IPS DF 4.7 (cell line): ENCODE measurements at regions not wholly inside any gene's neighbourhood (a gene's known extent, or its start where the extent isn't known, plus 50 kb on each side); places are given as distances from the start of the nearest gene placed in this dataset.
A peak's percentile ranks its signal among the peaks of the same experiment; 100 is the strongest.

ENCODE experiments used
- DNase-seq: peaks from one replicate; pipeline ENCODE4 v3.0.0-alpha.2; 2013; ENCODE audit warnings: low spot score; ENCODE audit errors: extremely low read depth

DNA sequence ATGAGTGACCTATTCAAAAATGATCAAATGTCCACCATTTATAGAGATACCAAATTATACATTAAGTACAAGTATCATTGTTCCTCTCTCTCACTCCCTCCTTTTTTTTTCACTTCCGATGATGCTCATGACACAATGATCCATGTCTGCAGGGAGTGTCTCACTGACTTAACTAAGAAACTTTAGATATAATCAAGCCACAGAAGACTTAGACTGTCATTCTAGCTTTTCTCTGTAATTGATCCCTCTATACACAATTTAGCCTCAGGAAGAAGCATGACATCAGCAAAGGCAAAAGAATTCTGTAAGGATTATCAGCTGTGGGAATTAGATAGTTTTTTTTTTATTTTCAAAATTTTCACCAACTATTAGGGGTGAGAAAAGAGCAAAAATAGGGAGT, 734.9 kb upstream of the PCDH9 start:
- no peak for DNase-seq

GRCh38 chr13:67964091-67964490, 734.0 kb upstream of the PCDH9 start:
- no peak for DNase-seq

GRCh38 chr13:67961331-67961730, 731.2 kb upstream of the PCDH9 start:
- no peak for DNase-seq

DNA sequence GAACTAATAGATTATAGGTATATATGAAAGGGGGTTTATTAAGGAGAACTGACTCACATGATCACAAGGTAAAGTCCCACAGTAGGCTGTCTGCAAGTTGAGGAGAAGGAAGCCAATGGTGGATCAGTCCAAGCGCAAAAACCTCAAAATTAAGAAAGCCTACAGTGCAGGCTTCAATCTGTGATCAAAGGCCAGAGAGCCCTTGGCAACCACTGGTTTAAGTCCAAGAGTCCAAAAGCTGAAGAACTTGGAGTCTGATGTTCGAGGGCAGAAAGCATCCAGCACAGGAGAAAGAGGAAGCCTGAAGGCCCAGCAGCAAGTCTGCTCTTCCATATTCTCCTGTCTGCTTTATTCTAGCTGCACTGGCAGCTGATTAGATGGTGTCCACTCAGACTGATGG, 721.3 kb upstream of the PCDH9 start:
- no peak for DNase-seq

DNA sequence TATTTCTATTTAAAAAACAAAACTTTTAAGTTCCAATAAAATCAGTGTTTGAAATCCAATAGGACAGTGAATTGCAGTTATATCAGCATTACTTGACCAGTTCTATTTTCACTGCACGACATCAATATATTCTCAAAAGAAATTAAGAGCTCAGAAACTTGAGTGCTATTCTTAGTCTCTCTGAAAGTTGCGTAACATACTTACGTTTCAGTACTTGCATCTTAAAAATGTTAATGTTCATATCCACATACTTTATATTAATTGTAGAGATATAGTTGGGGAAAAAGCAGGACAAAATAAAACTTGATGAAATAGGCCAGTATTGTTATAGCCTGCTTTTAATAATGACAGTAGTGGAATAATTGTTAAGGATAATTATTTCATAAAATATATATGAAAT, 720.5 kb upstream of the PCDH9 start:
- DNase-seq, result no peak

DNA sequence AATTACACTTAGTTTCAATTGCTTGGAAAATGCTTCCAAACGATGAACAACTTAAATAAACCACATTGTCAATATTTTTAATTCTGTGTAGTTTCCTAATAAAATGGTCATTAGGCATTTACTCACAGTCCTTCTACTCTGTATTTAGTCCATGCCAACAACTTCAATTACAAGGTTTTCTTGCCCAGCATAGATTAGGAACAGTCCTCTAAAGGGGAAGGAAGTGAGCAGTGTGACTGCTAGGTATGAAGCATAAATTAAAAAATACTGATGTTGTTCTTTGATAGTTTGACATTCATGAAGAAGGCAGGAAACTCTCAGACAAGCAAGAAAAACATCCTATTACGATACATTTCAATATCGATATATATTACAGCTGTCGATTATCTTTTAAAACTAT, 716.0 kb upstream of the PCDH9 start:
- no peak for DNase-seq

DNA sequence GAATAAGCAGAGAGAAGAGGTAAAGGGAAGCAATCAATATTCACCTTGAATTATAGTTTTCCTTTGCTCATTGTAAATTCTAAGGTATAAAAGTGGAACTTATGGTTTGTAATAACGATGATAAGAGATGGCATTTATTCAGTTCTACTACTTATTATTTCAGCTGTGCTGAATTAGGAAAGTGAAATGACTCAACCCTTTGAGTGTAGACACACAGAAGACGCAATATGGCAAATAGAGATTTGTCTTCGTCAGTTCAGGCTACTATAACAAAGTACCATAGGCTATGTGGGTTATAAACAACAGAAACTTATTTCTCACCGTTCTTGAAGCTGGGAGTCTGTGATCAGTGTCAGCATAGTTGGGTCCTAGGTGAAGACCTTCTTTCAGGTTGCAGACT, 713.0 kb upstream of the PCDH9 start:
- no peak for DNase-seq

- DNase-seq, result no peak
Measured at GRCh38 chr13:67935626-67936025, 705.5 kb upstream of the PCDH9 start.

- no peak for DNase-seq
Measured at GRCh38 chr13:67934617-67935330, 704.6 kb upstream of the PCDH9 start.

DNA sequence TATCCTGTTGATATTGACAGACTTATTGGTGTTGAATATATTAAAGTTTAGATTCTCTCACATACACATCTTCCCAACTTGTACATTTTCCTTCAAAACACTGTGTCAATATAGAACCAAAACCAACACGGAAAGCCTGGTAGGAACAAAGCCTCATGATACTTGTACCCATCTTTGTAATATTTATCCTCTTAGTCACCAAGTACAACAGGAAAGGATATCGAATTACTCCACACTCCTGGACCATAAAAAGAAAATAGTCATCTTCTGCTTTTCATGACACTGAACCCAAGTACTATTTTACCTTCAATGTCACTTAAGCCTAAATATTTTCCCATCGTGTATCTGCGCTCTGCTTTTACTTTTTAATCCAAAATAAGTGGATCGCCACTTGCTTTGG, 702.9 kb upstream of the PCDH9 start:
- no peak for DNase-seq

DNA sequence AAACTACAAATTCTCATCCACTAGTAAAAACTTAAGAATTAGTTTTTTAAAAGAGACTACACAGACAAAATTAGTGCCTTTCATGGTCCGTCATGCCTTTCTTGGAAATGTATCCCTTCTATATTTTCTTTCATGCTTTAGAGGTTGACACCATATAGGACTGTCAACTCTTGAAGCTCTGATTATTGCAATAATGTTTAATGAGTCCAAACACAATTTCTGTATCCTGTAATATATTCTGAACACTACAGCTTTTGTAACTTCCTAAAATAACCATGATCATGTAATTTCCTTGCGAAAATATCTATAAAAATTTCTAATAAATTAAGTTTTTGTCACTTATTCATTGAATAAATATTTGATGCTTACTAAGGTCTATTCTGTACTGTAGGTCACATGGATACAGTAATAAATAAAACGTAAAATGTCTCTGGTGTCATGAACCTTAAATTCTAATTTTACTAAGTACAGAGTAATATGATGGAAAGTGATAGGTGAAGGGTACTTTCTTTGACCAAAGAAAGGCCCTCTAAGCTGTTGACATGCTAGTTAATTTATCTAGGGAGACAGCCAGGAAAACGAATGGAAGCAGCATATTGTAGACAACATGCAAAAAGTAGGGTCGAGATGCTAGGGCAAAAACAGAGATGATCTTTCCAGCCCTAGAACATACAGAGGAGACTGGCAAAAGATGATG, 687.3 kb upstream of the PCDH9 start:
- DNase-seq, result no peak

GRCh38 chr13:67916650-67917049, 686.5 kb upstream of the PCDH9 start:
- DNase-seq, result no peak

- no peak for DNase-seq
Measured at GRCh38 chr13:67914535-67914934, 684.4 kb upstream of the PCDH9 start.

GRCh38 chr13:67902960-67903359, 672.8 kb upstream of the PCDH9 start:
- DNase-seq, result peak; percentile 9

DNA sequence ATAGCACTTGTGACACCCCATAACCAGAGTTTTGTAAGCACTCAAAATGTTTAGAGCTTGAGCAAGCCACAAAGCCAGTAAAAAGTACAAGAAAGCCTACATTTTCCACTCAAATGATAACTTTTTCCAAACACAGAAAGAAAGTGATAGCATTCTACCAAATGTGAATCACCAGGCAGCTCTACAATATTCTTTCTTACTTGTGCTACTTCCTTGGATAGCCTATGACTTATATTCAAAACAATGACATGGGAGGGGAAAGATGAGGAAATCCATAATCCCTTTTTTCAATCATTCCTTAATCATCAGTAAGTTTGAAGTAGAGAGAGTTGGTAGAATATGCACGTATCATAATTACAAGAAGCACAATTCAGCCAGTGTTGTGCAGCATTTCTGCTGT, 650.8 kb upstream of the PCDH9 start:
- no peak for DNase-seq

DNA sequence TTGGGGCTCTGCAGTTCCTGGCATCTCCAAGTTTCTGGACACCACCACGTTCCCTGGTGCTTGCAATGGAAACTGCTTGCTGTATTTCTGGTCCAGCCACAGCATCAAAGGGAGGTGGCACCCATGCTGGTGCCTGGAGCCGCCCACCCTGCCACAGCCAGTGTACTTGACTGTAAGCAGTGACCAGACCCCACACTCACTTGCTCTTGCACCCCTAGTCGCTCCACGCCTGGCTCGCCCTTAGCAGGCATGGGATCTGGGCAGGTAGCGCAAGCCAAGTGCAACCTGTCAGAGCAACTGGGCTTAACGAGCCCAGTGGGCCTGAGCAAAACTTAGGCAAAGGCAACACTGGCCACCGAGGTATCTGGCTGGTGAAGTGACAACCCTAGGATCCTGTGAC, 648.2 kb upstream of the PCDH9 start:
- DNase-seq, result no peak

- DNase-seq, result no peak
Measured at GRCh38 chr13:67877031-67877430, 646.9 kb upstream of the PCDH9 start.

DNA sequence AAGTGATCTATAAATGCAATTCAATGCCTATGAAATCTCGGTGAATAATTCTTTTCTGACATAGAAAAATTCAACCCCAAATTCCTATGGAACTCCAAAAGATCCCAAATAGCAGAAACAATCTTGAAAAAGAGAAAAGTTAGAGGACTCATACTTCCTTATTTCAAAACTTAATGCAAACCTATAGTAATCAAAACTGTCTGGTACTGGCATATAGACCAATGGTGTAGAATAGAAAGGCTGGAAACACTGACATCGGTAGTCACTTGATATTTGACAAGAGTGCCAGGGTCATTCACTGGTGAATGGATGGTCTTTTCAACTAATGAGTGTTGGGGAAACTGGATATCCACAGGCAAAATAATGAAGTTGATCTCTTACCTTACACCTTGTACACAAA, 637.1 kb upstream of the PCDH9 start:
- DNase-seq, result no peak

- DNase-seq, result no peak
Measured at GRCh38 chr13:67860315-67860714, 630.2 kb upstream of the PCDH9 start.

DNA sequence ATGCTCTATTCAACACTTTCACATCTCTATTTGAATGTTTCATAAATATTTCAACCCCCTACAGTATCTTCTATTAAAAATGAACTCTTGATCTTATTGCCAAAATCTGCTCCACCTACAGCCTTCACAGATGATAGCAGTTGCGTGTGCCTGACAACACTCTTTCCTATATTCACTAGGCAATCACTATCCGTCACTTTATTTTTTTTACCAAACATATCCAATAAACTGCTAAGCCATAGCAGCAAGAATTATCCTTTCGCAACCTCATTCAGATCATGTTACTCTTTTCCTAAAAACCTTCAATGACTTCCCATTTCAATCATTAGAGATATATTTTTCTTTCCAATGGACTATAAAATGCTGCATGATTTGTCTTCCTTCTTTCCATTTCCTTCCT, 629.8 kb upstream of the PCDH9 start:
- DNase-seq, result no peak

DNA sequence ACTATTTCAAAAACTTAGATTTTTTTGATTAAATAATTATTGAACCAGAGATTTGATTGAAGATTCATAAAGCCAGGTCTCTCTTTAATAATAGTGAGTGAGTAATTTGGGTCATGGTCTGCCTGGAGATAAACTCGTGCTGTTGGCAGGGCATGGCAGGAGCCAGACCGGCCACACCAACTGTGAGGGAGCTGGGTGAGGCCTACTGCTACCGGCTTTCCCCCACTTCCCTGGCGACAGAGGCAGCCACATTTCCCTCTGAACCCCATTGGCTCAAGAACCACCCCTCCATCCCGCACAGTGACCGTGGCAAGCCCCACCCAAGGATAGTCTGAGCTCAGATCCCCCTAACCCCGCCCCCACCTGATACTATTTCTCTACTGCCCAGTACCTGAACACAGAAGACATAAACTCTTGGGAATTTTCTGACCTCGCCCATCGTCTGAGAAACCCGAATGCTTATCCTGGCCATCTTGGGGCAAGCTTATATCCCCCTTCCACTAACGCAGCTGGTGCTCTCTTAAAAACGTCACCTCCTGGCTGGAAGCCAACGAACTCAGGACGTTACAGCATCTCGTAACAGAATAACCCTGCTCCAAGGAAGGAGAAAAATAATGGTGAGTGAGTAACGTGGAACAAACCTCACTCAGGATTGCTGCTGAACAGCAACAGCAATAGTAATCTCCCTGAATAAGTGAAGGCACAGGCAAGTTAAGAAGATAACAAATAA, 627.6 kb upstream of the PCDH9 start:
- no peak for DNase-seq

DNA sequence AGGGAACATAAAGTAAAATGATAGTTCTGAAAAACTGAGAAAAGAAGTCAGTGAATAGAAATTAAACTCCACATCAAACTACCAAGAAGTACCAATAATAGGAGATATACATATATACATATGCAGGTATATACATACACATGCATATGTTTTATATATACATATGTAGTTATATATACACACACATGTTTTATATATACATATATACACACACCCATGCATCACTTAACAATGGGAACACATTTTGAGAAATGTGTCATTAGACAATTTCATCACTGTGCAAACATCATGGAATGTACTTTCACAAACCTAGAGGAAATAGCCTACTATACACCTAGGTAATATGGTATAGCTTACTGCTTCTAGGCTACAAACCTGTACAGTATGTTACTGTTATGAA, 626.8 kb upstream of the PCDH9 start:
- DNase-seq, result no peak
